ENCODE measurements at regions not wholly inside any gene's neighbourhood (a gene's known extent, or its start where the extent isn't known, plus 50 kb on each side); places are given as distances from the start of the nearest gene placed in this dataset.

DNA sequence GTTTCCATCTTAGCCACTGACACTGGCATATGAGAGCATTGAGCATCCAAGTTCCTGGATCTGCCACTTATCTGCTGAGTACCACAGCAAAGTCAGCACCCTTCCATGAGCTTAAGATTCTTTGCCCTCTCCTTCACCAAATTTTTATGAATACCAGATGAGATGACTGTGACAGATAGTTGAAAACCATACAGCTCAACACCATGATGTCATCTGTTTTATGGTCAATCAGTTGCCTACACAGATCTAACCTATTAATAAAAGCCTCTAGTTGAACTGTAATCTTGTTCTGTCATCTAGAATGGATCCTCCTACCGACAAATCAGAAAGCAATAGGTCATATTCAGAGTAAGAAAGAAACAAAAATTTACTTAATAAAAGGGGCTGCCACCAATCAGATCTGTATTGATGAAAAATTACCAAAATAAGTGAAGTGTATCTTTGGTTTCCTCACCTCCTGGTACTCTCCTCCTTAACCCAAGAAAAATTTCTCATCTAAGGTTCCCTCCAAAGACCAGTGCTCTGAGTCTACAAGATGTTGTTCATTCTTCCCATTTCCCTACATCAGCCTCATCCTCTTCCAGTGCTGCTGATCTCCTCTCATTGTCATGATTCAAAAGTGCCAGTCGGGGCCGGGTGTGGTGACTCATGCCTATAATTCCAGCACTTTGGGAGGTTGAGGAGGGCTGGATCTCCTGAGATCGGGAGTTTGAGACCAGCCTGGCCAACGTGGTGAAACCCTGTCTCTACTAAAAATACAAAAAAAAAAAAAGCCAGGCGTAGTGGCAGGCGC is 138.8 kb upstream of the CTTNBP2NL start:
- intact Hi-C loops (cut with DNase I; ENCODE audit: low total_unique reads) = no loop called here
- Histone ChIP-seq H3K27ac (no peak overlapping the region), H3K27me3 (no peaks in the 10 kb centered on the region), H3K4me1 (no peaks in the 10 kb centered on the region), H3K9me3 (no peaks in the 10 kb centered on the region), H3K36me3 (no peaks in the 10 kb centered on the region), H3K4me3 (no peak overlapping the region)
- DNase-seq = no peak
- TF ChIP-seq, protein P1, sequence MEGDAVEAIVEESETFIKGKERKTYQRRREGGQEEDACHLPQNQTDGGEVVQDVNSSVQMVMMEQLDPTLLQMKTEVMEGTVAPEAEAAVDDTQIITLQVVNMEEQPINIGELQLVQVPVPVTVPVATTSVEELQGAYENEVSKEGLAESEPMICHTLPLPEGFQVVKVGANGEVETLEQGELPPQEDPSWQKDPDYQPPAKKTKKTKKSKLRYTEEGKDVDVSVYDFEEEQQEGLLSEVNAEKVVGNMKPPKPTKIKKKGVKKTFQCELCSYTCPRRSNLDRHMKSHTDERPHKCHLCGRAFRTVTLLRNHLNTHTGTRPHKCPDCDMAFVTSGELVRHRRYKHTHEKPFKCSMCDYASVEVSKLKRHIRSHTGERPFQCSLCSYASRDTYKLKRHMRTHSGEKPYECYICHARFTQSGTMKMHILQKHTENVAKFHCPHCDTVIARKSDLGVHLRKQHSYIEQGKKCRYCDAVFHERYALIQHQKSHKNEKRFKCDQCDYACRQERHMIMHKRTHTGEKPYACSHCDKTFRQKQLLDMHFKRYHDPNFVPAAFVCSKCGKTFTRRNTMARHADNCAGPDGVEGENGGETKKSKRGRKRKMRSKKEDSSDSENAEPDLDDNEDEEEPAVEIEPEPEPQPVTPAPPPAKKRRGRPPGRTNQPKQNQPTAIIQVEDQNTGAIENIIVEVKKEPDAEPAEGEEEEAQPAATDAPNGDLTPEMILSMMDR (IDR thresholded peaks at IDR 0.05) = no peak

DNA sequence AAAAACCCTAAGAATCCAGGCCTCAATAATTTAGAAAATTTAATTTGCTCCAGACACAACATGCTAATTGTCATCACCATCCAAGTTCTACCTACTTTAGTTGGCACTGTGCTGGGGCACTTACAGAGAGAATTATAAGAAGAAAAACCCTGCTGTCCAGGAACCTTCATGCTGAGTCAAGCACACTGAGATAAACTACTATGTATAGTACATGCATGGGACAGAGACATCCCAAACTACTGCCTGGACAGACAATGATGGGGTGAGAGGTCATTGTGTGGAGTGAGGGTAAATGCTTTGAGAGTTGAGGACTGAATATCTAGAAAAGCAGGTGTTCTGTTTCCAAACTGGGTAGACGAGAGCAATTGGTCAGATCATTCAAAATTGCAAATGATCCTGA is 135.3 kb upstream of the CTTNBP2NL start:
- intact Hi-C loops (cut with DNase I; ENCODE audit: low total_unique reads) = no loop called here
- H3K27ac ChIP-seq = no peak overlapping the region
- H3K4me1 ChIP-seq = peaks cover 0 to 13% (median 0%) of the 10 kb centered on the region in 4 donors
- no peaks in the 10 kb centered on the region for H3K27me3 ChIP-seq
- TF ChIP-seq, protein P1 (IDR thresholded peaks at IDR 0.05) = no peak
- H3K9me3 ChIP-seq = no peaks in the 10 kb centered on the region
- H3K36me3 ChIP-seq = no peaks in the 10 kb centered on the region
- no peak overlapping the region for H3K4me3 ChIP-seq
- DNase-seq = no peak

DNA sequence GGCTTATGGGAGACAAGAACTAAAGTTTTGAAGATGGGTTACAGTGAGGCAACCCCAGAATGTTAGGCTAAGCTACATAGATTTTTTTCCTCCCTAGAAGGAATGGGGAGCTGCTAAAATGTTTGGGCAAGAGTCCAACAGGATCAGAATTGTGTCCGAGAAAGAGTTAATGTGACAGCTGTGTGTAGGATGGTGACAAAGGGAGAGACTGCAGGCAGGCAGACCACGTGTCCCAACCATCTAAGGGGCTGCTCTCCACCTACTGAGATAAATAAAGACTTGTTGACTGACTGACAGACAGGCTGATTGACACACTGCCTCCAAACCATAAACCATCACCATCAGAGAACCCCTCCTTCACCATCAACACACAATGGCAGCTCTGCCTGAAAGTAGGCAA is 133.7 kb upstream of the CTTNBP2NL start:
- DNase-seq = no peak
- Histone ChIP-seq H3K4me3 (no peak overlapping the region), H3K36me3 (no peaks in the 10 kb centered on the region), H3K4me1 (peaks cover 0 to 14% (median 0%) of the 10 kb centered on the region in 4 donors), H3K27me3 (no peaks in the 10 kb centered on the region), H3K9me3 (no peaks in the 10 kb centered on the region), H3K27ac (no peak overlapping the region)
- intact Hi-C loops (cut with DNase I; ENCODE audit: low total_unique reads) = no loop called here
- TF ChIP-seq, protein P1 (IDR thresholded peaks at IDR 0.05) = no peak

DNA sequence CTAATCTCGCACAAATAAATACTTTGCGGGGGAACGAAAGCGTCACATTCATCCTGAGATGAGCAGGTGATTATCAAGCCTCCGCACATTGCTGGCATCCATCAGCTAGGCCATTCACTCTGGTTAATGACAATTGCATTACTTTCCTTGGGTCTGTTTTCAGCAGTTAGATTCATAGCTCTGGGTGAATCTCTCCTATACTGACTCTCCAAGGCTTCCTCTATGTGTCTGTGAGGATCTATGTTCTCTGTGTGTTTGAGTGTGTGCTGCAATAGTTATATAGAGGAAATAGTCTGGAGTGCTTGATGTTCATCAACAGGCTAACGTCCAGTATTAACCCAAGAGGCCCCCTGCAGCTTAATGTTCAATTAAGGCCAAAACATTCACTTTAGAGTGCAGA is 133.0 kb upstream of the CTTNBP2NL start:
- Histone ChIP-seq H3K4me1 (peaks cover 0 to 19% (median 0%) of the 10 kb centered on the region in 4 donors), H3K27ac (no peak overlapping the region), H3K9me3 (no peaks in the 10 kb centered on the region), H3K4me3 (no peak overlapping the region), H3K36me3 (no peaks in the 10 kb centered on the region), H3K27me3 (no peaks in the 10 kb centered on the region)
- no peak for DNase-seq
- TF ChIP-seq, protein P1 (IDR thresholded peaks at IDR 0.05) = no peak
- intact Hi-C loops (cut with DNase I; ENCODE audit: low total_unique reads) = no loop called here

DNA sequence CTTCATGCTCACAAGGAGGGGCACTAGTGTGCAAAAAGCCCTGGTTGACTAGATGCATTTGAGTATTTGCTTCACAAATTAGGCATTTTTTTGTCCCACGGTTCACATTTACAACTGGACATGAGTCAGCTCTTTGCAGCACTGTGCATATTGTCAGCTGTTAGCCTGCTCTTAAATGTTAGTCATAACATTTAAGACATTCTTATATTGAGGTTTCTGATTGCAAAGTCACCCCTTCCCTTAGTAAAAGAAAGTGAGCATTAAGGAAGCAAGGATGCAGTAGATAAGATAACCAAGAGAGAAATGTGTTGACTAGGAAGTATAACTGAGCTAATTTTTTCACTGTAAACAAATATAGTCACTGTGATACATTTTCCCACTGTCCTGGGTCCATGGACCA is 132.6 kb upstream of the CTTNBP2NL start:
- Histone ChIP-seq H3K36me3 (no peaks in the 10 kb centered on the region), H3K27me3 (no peaks in the 10 kb centered on the region), H3K27ac (peak overlapping the region in 1 of 2 donors; percentile 20), H3K4me3 (no peak overlapping the region), H3K4me1 (peaks cover 0 to 19% (median 1%) of the 10 kb centered on the region in 4 donors), H3K9me3 (no peaks in the 10 kb centered on the region)
- DNase-seq = no peak
- intact Hi-C loops (cut with DNase I; ENCODE audit: low total_unique reads) = no loop called here
- TF ChIP-seq, protein P1 (IDR thresholded peaks at IDR 0.05) = no peak
